LHCN-M2 (cell line): ENCODE measurements at regions not wholly inside any gene's neighbourhood (a gene's known extent, or its start where the extent isn't known, plus 50 kb on each side); places are given as distances from the start of the nearest gene placed in this dataset.

Experiments
- DNase-seq: peaks from one replicate; pipeline ENCODE4 v3.0.0-alpha.2; 2012; ENCODE audit warnings: low read depth

DNA sequence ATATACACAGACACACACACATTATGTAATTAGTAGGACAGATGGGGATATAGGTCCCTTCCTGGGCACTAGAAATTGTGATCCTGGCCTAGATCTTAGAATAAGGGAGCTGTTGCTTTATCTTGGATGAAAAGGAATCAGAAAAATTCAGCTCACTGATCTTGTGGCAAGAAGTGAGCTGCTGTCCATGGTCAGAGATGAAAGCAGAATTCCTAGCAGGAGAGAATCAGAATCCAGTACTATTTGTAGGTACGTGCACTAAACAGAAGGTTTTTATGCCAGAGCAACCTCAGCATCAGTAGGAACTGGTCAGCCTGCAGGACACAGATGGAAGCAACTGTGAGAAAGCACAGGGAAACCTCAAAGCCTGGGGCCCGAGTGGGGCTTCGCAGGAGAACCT lies 549.2 kb upstream of the POM121L12 start:
- DNase-seq, result no peak

DNA sequence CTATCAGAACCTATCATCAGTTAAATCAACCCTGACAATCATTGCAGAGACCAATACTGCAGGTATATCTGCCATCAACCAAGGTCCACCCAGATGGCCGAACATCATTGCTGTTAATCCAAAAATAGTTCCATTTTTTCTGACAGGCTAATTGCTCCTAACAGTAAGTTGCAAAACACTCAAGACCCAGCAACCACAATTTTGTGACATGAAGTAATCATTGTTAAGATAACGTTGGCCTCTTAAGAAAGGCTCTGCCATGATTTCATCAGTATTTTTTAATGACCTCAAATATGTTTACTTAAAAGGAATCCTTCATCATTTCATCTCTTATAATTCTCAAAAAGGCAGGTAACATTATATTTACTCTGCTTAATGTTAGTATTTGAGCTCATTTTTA lies 553.4 kb upstream of the POM121L12 start:
- no peak for DNase-seq

DNA sequence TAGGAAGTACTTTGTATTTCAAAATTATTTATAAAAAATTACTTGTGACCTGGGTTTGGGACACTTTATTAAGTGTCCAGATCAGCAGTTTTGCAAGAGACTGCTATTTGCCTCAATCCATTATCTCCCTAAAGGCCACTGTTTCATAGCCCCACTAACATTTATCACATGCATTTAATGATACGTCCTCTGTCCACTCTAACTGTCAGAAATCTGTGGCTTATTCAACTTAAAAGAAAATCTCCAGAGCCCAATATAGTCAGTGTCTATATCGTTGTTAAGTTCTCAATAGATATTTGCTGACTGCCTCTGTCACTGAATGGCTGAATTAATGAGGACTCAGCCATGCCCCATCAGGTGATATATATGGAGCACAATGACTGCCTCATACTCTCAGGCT lies 553.9 kb upstream of the POM121L12 start:
- DNase-seq, result no peak

DNA sequence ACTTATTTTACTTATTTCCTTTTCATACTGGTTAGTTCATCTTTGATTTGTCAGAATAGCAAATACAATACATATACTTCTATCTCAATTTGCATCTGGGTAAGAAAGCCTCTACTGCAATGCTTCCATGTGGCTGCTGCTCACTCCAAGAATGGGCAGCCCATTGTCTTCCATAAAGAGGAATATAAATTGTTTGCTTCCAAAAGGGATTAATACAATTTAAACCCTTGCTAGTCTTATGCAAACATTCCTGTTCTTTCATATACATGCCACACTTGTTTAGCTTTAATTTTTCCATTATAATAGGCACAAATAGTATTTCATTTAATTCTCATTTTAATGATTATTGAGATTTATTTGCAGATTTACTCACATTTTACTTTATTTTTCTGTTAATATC lies 555.4 kb upstream of the POM121L12 start:
- DNase-seq, result no peak

- DNase-seq, result no peak
Observed at GRCh38 chr7:52475001-52475582, 560.3 kb upstream of the POM121L12 start.

- DNase-seq, result peak; percentile 60
Observed at GRCh38 chr7:52473756-52474155, 561.7 kb upstream of the POM121L12 start.

GRCh38 chr7:52472006-52472620 lies 563.3 kb upstream of the POM121L12 start:
- peak; percentile 54 for DNase-seq

- no peak for DNase-seq
Observed at GRCh38 chr7:52465216-52465615, 570.2 kb upstream of the POM121L12 start.

DNA sequence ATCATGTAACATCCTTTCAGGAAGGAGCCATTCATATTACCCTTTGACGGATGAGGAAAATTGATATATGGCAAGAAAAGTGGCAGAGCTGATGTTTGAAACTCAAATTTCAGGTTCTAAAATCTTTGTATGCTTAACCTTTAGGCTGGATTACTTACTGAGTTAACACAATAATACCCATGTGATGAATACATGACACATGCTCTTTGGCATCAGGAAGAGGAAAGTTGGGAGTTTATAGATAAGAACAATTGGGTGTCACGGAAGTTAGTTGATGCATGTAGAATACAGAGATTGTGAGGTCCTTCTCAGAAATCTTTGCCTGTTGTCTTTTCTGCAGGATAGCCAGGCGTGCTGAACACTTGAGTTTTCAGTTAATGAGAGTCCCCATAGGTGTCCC lies 572.1 kb upstream of the POM121L12 start:
- DNase-seq, result no peak

DNA sequence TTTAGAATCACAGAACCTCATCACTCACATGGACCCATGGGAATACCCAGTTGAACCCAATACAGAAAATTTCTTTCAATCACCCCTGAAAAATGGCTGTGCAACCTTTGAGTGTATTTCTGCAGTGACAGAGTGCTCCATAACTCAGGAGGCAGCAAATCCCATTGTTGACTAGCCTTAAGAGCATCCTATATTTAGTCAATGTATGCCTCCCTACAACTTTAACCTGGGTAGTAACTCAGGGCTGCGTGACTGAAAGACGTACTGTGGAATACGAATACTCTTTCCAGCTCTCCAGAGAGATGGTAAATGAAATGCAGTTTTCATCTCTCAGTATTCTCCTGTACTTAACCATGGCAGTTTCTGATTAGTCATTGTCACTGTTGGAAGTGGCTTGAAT lies 573.0 kb upstream of the POM121L12 start:
- no peak for DNase-seq

DNA sequence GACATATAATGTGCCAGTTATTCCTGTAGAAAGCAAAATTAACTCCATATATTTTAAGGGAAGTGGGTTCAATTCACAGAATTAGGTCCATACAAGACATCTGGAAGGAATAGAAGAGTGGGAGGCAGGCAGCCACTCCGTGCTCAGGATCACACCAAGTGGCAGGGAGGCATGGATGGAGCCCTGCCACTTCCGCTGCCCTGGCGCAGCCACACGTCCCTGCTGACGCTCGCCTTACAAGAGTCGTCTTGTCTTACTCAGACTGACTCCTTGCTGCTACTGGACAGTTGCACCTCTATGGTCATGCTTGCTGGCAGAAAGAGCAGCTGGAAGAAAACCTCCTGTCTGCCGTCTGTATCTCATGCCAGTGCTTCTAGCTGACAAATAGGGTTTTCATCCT lies 579.9 kb upstream of the POM121L12 start:
- DNase-seq, result no peak

DNA sequence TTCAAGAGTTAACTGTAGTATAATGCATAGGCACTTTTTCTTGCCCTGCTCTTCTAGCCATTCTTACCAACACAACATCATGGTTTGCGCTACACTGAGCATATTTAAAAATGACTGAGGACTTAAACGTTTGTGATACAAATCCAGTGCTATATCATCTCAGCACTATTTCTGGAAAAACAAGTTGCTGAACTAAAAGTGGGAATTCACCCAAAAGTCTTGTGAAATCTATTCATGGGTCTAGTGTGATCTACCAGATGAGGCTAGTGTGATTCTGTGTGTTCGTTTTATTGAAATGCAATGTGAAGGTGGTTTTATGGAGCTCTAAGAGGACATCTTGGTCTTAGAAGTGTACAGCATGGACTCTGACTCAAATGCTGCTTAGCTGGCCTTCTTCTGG lies 584.6 kb upstream of the POM121L12 start:
- no peak for DNase-seq

- no peak for DNase-seq
Observed at GRCh38 chr7:52447581-52448180, 587.8 kb upstream of the POM121L12 start.

- DNase-seq, result no peak
Observed at GRCh38 chr7:52436278-52436677, 599.2 kb upstream of the POM121L12 start.

DNA sequence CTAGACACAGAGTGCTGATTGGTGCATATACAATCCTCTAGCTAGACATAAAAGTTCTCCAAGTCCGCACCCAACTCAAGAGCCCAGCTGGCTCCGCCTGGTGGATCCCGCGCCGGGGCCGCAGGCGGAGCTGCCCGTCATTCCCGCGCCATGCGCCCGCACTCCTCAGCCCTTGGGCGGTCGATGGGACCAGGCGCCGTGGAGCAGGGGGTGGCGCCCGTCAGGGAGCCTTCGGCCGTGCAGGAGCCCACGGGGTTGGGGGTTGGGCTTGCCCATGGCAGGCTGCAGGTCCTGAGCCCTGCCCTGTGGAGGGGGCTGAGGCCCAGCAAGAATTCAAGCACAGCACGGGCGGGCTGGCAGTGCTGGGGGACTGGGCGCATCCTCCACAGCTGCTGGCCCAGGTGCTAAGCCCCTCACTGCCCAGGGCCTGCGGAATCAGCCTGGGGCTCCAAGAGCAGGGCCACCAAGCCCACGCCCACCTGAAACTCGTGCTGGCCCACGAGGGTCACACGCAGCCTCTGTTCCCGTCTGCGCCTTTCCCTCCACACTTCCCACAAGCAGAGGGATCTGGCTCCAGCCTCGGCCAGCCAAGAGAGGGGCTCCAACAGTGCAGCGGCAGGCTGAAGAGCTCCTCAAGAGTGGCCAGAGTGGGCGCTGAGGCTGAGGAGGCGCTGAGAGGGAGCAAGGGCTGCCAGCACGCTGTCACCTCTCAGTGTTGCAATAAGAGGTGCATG lies 604.2 kb upstream of the POM121L12 start:
- no peak for DNase-seq

DNA sequence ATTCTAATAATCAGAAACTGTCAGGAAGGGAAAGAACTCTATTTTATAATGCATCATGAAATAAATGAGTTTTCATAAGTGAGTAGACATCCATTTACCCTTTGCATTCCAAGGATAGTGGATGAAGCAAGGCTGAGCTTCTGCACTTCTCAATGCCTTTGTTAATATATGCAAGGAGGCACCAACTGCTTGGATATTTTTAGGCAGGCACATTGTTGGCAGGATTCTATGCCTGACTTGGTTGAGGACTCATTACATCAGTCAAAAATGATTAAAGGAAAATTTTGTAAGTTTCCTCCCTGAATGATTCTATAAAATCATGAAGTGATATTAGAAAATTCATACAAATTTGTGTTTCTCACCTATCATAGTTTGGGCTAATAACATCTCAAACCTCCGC lies 612.2 kb upstream of the POM121L12 start:
- no peak for DNase-seq

GRCh38 chr7:52413051-52413450 lies 622.4 kb upstream of the POM121L12 start:
- no peak for DNase-seq

GRCh38 chr7:52410032-52410431 lies 625.4 kb upstream of the POM121L12 start:
- no peak for DNase-seq

DNA sequence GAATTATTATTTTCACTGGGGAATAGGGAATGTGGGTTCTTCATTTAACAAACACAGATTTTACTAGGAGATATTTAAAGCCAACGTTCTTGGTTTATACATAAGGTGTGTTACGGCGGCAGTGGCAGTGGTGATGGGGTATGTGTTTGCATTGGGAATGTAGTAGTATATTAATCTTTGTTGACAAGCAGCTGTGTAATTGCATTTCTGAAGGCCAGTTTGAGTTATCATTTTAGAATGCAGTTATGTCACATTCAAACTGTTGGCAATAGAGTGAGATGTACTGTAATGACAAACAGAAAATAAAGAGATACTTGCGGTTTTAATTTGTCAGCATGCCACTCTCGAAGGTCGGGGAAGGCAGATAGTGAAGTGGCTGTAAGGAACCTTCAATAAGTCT lies 628.6 kb upstream of the POM121L12 start:
- DNase-seq, result peak; percentile 2

DNA sequence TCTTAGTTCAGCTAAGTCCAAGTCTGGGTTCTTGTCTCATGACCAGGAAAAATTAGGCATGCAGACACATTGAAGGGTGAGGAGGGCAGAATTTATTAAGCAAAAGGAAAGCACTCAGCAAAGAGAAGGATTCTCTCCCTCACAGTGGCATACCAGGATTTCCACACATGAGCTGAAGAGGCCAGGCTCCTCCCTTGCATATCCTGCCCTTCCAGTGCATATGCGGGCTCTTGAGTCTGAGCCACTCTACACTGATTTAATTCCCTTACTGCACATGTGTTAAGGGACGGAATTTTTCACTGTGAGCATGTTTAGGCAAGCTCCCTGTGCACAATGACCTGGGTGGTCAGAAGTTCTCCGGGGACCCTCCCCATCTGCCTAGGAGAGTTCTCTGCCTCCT lies 652.7 kb upstream of the POM121L12 start:
- DNase-seq, result no peak

- no peak for DNase-seq
Observed at GRCh38 chr7:52369922-52370321, 665.5 kb upstream of the POM121L12 start.

GRCh38 chr7:52365349-52365748 lies 670.1 kb upstream of the POM121L12 start:
- no peak for DNase-seq

GRCh38 chr7:52362521-52362920 lies 672.9 kb upstream of the POM121L12 start:
- DNase-seq, result no peak
